DND-41 (cell line): ENCODE measurements at regions not wholly inside any gene's neighbourhood (a gene's known extent, or its start where the extent isn't known, plus 50 kb on each side); places are given as distances from the start of the nearest gene placed in this dataset.

Source experiments
- CTCF ChIP-seq: IDR thresholded peaks from 2 replicates; pipeline ENCODE4 v1.5.1; 2012; ENCODE audit warnings: borderline replicate concordance, low read length, moderate library complexity, mild to moderate bottlenecking; ENCODE audit not compliant: poor library complexity, severe bottlenecking; ENCODE audit errors: extremely low read depth
- EZH2 ChIP-seq: IDR thresholded peaks from 3 replicates; pipeline ENCODE4 v1.6.1; 2012; ENCODE audit warnings: borderline replicate concordance, low read depth, mild to moderate bottlenecking, moderate library complexity, low read length, inconsistent platforms; ENCODE audit not compliant: severe bottlenecking

GRCh38 chr6:8749465-8749864 lies 314.1 kb upstream of the SLC35B3 start:
- no peak for TF ChIP-seq EZH2
- no peak for TF ChIP-seq CTCF
